Amygdala (tissue), 56 donors: ENCODE measurements at regions not wholly inside any gene's neighbourhood (a gene's known extent, or its start where the extent isn't known, plus 50 kb on each side); places are given as distances from the start of the nearest gene placed in this dataset.

Experiments
- DNase-seq, 56 donors: peaks; one replicate each; lab custom pipeline; 2025; lab: John Stamatoyannopoulos, UW

- no peak for DNase-seq
Measured at GRCh38 chr11:22497474-22497873, 128.1 kb downstream of the FANCF start.

DNA sequence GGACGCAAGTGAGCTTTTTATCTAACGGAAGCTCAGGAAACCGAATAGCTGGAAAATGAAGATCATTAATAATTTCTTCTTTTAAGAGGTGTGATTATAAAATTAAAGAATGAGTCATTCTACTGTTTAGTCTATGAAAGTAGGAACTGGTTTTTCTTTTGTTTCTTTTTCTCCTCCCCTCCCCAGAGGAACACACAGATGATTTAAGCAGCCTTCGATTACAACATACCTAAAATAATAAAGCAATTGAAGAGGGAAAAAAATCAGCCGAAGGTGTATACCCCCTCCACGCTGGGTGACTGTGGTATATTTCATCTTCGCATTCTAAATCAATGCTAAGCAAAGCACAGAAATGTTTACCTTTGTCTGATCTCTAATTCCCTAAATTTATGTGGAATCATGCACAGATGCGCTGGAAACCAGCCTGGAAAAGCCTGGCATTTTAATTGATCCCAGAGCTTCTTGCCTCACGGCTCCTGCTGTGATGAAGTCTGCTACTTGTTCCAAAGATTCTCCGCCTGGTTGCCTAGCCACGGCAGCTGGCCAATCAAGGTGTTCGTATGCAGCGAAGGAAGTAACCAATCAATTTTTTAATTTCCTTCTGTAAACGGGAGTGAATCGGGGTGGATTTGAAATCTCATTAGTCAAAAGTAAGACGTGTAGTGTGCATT, 133.9 kb downstream of the FANCF start:
- peak in 25 of 56 donors; percentile 1 to 59 (median 14) for DNase-seq

- no peak for DNase-seq
Measured at GRCh38 chr11:22479971-22480720, 142.0 kb downstream of the SLC17A6 start.

GRCh38 chr11:22479208-22479607, 141.0 kb downstream of the SLC17A6 start:
- DNase-seq: no peak

GRCh38 chr11:22478169-22478568, 140.0 kb downstream of the SLC17A6 start:
- DNase-seq: no peak

- no peak for DNase-seq
Measured at GRCh38 chr11:22477312-22477711, 139.1 kb downstream of the SLC17A6 start.

DNA sequence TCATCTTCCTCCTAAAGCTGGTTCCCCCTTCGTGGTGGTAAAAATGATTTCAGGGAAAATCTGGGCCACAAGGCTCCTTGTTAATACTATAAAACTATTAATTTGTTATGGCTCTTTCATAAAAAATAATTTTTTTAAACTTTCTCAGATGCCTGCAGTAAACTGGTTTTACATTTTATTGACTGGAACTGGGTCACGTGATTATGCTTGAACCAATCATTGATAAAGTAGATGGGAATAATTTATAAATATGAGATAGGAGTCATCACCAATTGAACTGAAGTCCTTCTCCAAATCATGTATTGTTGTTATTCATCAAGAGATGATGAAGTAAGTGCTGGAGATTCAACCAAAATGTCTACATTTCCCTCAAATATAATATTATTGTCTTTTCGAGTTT, 138.4 kb downstream of the SLC17A6 start:
- DNase-seq: no peak

DNA sequence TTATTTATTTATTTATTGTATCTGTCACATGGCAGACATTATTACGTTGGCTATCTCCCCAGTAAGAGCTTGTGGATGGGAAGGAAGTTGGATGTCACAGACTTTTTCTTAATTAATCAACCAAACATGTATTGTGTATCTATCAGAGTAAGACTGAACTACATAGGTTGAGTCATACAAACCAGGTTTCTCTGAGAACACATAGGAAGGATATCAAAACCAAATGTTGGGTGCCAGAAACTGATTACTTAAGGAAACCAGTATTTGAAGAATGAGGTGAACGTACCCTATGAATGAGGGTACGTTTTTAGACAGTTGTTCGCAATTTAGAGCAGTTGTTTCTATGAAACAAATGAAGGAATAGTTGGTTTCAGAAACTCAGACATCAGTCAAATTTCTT, 136.4 kb downstream of the SLC17A6 start:
- DNase-seq: no peak

GRCh38 chr11:22473586-22473985, 135.4 kb downstream of the SLC17A6 start:
- DNase-seq: no peak

DNA sequence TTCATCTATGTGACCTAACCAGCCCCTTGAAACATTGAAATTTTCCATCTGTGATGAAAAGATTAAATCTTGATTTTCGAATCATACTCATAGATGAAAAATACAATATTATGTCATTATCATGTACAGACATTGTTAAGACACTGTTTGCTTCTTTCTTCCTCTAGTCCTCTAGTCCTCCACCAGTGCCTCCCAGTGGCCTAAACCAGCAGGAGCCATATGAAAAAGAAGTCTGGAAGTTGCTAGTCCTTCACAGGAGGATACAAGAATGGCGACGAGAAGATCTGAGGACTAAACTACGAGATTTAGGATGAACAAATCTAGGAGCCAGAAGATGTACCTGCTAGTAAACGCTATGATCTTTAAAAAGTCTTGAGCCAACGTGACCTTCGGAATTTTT, 134.1 kb downstream of the SLC17A6 start:
- no peak for DNase-seq

DNA sequence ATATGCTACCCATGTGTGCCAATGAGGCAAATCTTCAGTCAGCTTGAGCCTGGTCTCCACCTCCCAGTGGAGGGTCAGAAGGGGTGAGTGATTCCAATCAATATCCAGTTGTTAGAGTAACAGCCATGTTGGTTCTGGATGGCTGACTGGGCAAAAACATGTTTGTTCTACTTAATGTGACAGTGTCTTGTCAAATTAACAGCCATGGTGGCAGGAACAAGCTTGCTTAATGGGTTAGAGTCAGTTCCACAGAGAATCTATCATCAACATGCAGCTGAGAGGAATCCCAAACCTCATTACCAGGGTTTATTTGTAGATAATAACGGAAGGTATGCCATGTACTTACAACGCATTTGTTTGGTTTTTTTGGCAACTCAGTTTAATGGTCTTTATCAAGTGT, 133.2 kb downstream of the SLC17A6 start:
- no peak for DNase-seq

GRCh38 chr11:22467741-22468140, 129.6 kb downstream of the SLC17A6 start:
- DNase-seq: no peak

DNA sequence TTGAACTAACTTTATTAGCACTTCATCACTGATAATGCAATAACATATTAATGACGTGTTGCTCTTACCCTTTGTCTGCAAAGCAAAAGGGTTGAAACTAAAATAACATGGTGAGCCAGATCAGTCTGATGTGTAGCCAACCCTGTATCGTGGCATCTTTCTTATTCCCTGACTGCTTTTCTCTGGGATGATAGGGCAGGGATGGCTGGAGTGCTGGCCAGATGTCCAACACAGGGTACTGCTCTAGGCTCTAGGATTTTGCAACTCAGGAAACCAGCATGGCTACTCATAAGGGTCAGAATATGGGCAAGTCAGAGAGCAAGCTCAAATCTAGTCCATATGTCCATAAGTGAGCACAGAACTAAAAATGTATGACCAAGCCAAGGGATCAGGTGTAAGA, 129.1 kb downstream of the SLC17A6 start:
- DNase-seq: no peak

- DNase-seq: no peak
Measured at GRCh38 chr11:22466809-22467208, 128.6 kb downstream of the SLC17A6 start.

DNA sequence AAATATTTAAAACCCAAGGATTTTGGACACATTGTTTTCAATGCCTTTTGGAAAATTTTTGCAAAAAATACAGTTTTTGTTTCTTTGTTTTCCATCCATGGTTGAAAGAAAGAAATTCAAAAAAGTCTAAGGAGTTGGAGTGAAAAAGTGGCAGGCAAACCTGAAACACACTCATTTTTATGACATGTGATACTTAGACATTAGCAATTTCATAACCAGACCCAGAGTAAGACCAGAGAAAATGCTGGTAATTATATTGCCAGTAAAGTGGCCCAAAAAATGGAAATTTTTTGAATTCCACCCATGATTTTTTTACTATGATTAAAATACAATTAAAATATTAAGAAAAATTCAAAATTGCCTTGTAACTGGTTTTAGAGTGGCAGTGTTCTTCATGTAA, 128.2 kb downstream of the SLC17A6 start:
- no peak for DNase-seq

- no peak for DNase-seq
Measured at GRCh38 chr11:22465620-22466019, 127.4 kb downstream of the SLC17A6 start.

GRCh38 chr11:22461626-22462025, 123.4 kb downstream of the SLC17A6 start:
- no peak for DNase-seq

DNA sequence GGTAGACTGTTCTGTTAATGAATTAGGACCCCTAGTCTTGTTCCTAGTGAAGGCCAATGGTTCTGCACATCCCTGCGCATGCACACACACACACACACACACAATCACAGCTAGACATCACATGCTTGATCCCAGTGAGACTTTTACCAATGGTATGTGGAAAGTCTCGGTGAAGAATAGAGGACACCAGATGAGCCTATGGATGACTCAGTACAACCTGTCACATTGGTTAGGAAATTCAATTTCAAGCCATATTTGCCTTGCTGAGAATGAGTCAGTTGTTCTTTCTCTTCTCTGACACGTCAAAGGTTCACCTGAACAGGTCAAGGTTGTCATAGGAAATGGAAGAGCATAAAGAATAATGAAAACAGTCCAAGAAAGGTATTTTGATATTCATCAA, 122.0 kb downstream of the SLC17A6 start:
- DNase-seq: no peak

- DNase-seq: no peak
Measured at GRCh38 chr11:22459048-22459447, 120.9 kb downstream of the SLC17A6 start.

- no peak for DNase-seq
Measured at GRCh38 chr11:22458161-22458560, 120.0 kb downstream of the SLC17A6 start.

DNA sequence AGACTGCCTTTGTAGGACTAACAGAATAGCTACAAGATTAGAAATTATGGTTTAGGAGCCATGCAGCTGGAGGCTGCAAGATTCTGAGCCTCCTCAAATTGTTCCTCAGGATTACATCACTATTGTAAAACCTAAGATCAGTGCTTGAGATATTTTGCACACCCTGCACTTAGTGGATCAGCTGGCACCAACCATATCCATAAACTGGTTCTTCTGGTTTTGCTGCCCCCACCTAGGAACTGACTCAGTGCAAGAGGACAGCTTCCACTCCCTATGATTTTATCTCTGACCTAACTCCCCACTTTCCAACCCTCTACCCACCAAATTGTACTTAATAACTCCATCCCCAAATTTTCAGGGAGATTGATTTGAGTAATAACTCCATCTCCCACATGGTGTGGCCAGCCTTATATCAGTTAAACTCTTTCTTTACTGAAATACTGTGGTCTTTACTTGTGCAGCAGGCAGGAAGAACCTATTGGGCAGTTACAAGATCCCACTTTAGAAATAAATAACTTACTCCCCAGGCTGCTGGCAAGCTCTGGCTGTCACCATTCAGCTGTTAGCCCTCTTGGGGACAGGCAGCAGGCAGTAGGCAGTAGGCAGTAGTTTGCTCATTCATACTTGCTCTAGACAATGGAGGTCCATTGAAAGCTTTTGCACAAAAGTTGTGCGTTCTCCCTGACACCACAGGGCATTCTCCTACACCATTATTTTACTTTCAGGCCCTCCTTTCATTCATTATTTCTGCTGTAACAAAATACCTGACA, 119.0 kb downstream of the SLC17A6 start:
- DNase-seq: no peak
